GM10266 (cell line): ENCODE measurements at regions not wholly inside any gene's neighbourhood (a gene's known extent, or its start where the extent isn't known, plus 50 kb on each side); places are given as distances from the start of the nearest gene placed in this dataset.

Source experiments
- DNase-seq: peaks from one replicate; pipeline ENCODE4 v3.0.0; 2012; ENCODE audit errors: extremely low spot score
- CTCF ChIP-seq: IDR thresholded peaks from 2 replicates; pipeline ENCODE4 v1.5.1; 2012; ENCODE audit warnings: mild to moderate bottlenecking, low read depth; ENCODE audit not compliant: control insufficient read depth, insufficient read depth; ENCODE audit errors: missing control alignments

DNA sequence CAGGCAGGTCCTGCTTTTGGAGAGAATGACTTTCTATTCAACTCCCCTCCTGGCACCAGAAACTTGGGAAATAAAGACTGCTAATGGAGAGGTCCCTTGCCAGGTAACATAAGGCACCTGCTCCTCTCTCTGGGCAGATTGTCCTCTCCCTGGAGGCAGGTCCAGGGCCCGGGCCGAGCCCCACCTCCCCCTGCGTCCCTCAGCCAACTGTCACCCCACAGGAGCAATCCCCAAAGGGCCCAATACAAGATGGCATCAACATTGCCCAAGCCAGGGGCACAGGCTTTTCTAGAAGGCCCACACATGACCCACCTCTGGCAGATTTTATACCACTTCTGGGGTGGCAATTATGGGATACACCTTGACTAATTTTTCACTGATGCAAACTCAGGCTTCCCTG, 145.2 kb downstream of the HERPUD2 start:
- no peak for TF ChIP-seq CTCF
- no peak for DNase-seq

DNA sequence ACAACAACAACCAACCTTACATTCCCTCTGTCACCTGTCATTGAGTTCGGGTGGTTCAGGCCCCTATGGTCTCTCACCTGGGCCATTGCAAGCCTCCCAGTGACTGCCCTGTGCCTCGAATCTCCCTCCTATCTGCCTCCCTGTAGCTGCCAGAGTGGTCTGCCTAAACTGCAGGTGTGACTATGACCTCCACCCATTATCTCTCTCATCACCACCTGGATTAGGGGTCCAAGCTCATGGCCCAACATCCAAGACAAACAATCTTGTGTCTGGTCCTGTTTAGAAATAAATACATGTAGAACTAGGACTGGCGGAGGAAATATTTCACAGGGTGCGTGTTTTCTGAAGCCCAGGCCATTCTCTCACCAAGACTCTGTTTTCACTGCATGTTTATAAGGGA, 146.6 kb downstream of the HERPUD2 start:
- DNase-seq: no peak
- no peak for TF ChIP-seq CTCF

DNA sequence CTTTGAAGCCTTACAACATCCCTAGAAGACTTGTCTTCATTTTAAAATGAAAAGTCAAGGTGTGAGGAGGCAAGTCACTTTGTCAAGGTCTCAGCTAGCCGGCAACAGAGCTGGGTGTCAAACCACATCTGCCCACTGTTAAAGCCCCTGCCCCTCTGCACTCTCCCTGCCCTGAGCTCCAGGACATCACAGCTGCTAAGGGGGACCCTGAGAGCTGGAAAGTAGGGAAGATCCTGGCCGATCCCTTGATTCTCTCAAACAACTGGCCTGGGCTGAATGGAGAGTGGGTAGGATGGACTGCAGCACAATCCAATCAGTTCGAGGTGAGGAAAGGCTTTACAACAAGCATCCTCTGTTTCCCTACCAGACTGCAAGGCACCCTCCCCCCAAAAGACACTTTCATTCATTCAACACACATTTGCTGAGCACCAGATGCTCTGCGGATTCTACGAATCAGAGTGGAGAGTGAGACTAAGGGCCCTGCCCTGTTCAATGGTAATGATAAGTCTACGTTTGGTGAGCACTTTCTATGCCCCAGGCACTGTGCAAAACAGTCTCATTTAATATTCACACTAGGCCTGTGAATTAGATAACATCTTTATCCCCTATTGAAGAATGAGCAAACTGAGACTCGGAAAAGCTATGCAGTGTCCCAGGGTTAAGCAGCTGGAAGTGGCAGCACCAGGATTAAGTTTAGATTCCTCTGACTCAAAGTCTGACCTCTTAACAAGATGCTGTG, 148.1 kb downstream of the HERPUD2 start:
- DNase-seq: no peak
- no peak for TF ChIP-seq CTCF

DNA sequence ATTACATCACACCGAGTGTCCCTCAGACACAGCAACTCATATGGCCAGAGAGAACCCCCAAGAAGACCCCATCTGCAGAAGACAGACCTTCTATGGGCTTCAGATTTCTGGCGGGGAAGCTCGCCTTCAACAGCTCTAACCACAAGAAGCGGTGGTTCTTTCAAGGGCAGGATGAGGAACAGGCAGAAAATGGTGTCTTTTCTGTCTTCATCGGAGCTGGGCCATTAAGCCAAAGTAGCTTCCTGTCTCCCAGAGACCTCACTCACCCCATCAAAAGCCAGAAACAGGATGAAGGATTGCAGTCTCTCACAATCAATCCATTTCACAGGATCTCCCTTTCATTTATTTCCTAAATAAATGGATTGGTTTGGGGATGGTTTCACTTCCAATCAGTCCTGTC, 149.1 kb downstream of the HERPUD2 start:
- DNase-seq: no peak
- TF ChIP-seq CTCF: no peak

DNA sequence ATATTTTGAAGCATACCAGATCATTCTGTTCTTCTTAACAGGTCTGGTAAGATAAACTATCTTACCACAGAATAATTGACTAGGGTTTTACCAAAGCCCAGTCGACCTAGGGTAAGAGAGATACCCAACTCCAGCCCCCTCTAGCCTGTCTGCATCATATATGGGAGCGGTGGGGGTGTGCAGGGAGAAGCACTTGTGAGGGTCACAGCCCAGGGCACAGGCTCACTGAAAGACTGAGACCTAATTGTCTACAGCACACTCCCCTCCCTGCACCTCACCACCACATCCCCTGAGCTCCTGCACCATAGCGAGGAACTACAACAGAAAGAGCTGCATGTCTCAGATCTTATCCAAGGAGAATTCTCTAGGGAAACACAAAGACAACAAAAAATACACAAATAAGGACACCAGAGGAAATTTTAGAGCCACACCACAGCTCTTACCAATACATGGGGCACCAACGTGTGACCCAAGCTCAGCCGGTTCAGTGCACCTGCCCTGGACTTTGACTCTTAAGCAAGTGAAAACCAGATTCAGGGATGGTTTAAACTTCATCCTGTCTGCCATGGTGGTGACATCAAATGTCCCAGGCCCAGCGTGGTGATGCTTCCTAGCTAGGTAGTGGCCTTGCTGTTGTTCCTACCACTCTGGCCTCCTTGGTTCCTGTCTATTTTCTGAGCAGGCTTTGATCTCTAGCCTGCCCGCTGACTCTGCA, 150.8 kb downstream of the HERPUD2 start:
- no peak for TF ChIP-seq CTCF

GRCh38 chr7:35537067-35538023, 157.6 kb downstream of the HERPUD2 start:
- peak; percentile 77 for DNase-seq
- peak; percentile 99 for TF ChIP-seq CTCF

More for the DNA sequence above, 150.8 kb downstream of the HERPUD2 start:
- DNase-seq: no peak
